HCT116 (cell line): ENCODE measurements at regions not wholly inside any gene's neighbourhood (a gene's known extent, or its start where the extent isn't known, plus 50 kb on each side); places are given as distances from the start of the nearest gene placed in this dataset.

ENCODE experiments used
- ATAC-seq: fragments of 200-7000 bp; cut with Tn5 transposase; 2 replicates; pipeline ENCODE4 v1.9.1; 2020; ENCODE audit warnings: mild to moderate bottlenecking, moderate library complexity
- BruUV-seq: library from RNA; stranded (reverse); fragments of 400-500 nt; replicated peaks from 2 replicates; lab custom pipeline; 2021; lab: Mats Ljungman, UMichigan
- CTCF ChIA-PET: fragments of 300-600 bp; sonication (Branson Sonifier 250); formaldehyde crosslinking; loops from one replicate; lab custom pipeline; 2021; ENCODE audit warnings: antibody characterized with exemption; lab: Charles Lee
- POLR2A ChIA-PET: fragments of 300-600, 350-600 bp; sonication (Branson Sonifier 250); formaldehyde crosslinking; loops from one replicate; lab custom pipeline; 2021; ENCODE audit warnings: antibody characterized with exemption; lab: Charles Lee
- RAD21 ChIA-PET, 2 experiments: fragments of 300-600 bp; sonication (Branson Sonifier 250); formaldehyde crosslinking; loops; one replicate each; lab custom pipeline; 2023; ENCODE audit warnings: low total read pairs in 2 of 2; ENCODE audit not compliant: uncharacterized antibody in 2 of 2, unreplicated experiment in 2 of 2, low non-redundant PET in 1 of 2; lab: Charles Lee
- DNase-seq: peaks from one replicate; pipeline ENCODE4 v3.0.0-alpha.2; 2010; ENCODE audit warnings: low read depth, low spot score
- H2AFZ ChIP-seq: fragments of 200-600 bp; shearing (Covaris generic), sonication (generic); 2 replicates; pipeline ENCODE4 v1.6.1; 2017; ENCODE audit warnings: low read depth, mixed run types, mixed read lengths, antibody characterized with exemption, low read length; ENCODE audit not compliant: poor library complexity, severe bottlenecking
- H3K27ac ChIP-seq: 2 replicates; pipeline ENCODE4 v1.5.1; 2012; ENCODE audit warnings: low read depth, low read length
- H3K27me3 ChIP-seq: fragments of 200-600 bp; sonication (generic); 2 replicates; pipeline ENCODE4 v1.6.1; 2016; ENCODE audit warnings: mixed run types, low read length, mixed read lengths; ENCODE audit not compliant: insufficient read depth
- H3K36me3 ChIP-seq, 2 experiments: fragments of 200-500 bp in 1 of 2; fragments of 200-600 bp in 1 of 2; sonication (Bioruptor generic) in 1 of 2; sonication (generic) in 1 of 2; 2 replicates each; pipeline versions ENCODE4 v1.5.1 to v1.6.1; 2014 to 2016; ENCODE audit warnings: low read length in 2 of 2, inconsistent platforms in 1 of 2, mixed read lengths in 1 of 2, mixed run types in 1 of 2; ENCODE audit not compliant: insufficient read depth in 2 of 2, control insufficient read depth in 1 of 2
- H3K4me1 ChIP-seq, 2 experiments: fragments of 200-600 bp in 1 of 2; sonication (generic) in 1 of 2; 2 replicates each; pipeline versions ENCODE4 v1.5.1 to v1.6.1; 2012 to 2017; ENCODE audit warnings: low read length in 2 of 2, inconsistent platforms in 1 of 2, mild to moderate bottlenecking in 1 of 2, mixed read lengths in 1 of 2, mixed run types in 1 of 2, moderate library complexity in 1 of 2; ENCODE audit not compliant: insufficient read depth in 2 of 2, control insufficient read depth in 1 of 2
- H3K4me2 ChIP-seq: fragments of 200-600 bp; sonication (generic); 2 replicates; pipeline ENCODE4 v1.6.1; 2017; ENCODE audit warnings: mixed run types, low read length, mixed read lengths
- H3K4me3 ChIP-seq, 2 experiments: fragments of 200-600 bp in 1 of 2; sonication (generic) in 1 of 2; replicated peaks in 1 of 2; 2 replicates each; pipeline ENCODE4 v1.5.1; 2011 to 2016; ENCODE audit warnings: low read length in 2 of 2, control low read depth in 1 of 2, low read depth in 1 of 2, mild to moderate bottlenecking in 1 of 2, mixed read lengths in 1 of 2, mixed run types in 1 of 2
- H3K79me2 ChIP-seq: fragments of 200-600 bp; sonication (generic); 2 replicates; pipeline ENCODE4 v1.6.1; 2017; ENCODE audit warnings: mild to moderate bottlenecking, mixed run types, low read length, moderate library complexity, mixed read lengths; ENCODE audit not compliant: insufficient read depth
- H3K9ac ChIP-seq: fragments of 200-600 bp; sonication (generic); 2 replicates; pipeline ENCODE4 v1.6.1; 2016; ENCODE audit warnings: low read length, mixed read lengths
- H3K9me2 ChIP-seq: fragments of 200-600 bp; sonication (generic), shearing (Covaris generic); 2 replicates; pipeline ENCODE4 v1.6.1; 2017; ENCODE audit warnings: mixed run types, mild to moderate bottlenecking, moderate library complexity; ENCODE audit not compliant: insufficient read depth
- H3K9me3 ChIP-seq, 2 experiments: fragments of 200-500 bp in 1 of 2; fragments of 200-600 bp in 1 of 2; sonication (Bioruptor generic) in 1 of 2; sonication (generic) in 1 of 2; 2 replicates each; pipeline ENCODE4 v1.6.1; 2014 to 2017; ENCODE audit warnings: low read length in 2 of 2, mixed read lengths in 2 of 2, inconsistent platforms in 1 of 2, low read depth in 1 of 2, mild to moderate bottlenecking in 1 of 2, mixed run types in 1 of 2, moderate library complexity in 1 of 2; ENCODE audit not compliant: control insufficient read depth in 1 of 2, insufficient read depth in 1 of 2
- H4K20me1 ChIP-seq: fragments of 200-600 bp; sonication (generic), shearing (Covaris generic); 2 replicates; pipeline ENCODE4 v1.6.1; 2017; ENCODE audit warnings: mixed run types, mild to moderate bottlenecking, moderate library complexity; ENCODE audit not compliant: insufficient read depth
- CBX3 ChIP-seq: IDR thresholded peaks from 2 replicates; pipeline ENCODE4 v1.6.1; 2012; ENCODE audit warnings: low read depth
- CEBPB ChIP-seq: IDR thresholded peaks from 2 replicates; pipeline ENCODE4 v1.6.1; 2012; ENCODE audit warnings: low read depth
- EGR1 ChIP-seq: IDR thresholded peaks from 2 replicates; pipeline ENCODE4 v1.6.1; 2012; ENCODE audit warnings: low read depth
- ELF1 ChIP-seq: IDR thresholded peaks from 2 replicates; pipeline ENCODE4 v1.6.1; 2012; ENCODE audit warnings: low read depth, borderline replicate concordance
- EZH2phosphoT487 ChIP-seq: fragments of 200-600 bp; IDR thresholded peaks from 2 replicates; pipeline ENCODE4 v1.6.1; 2018; ENCODE audit warnings: antibody characterized with exemption, borderline replicate concordance
- FOSL1 ChIP-seq: IDR thresholded peaks from 2 replicates; pipeline ENCODE4 v1.6.1; 2012; ENCODE audit warnings: low read depth
- JUND ChIP-seq: IDR thresholded peaks from 2 replicates; pipeline ENCODE4 v1.6.1; 2012
- POLR2A ChIP-seq: IDR thresholded peaks from 2 replicates; pipeline ENCODE4 v1.7.0; 2011; ENCODE audit warnings: borderline replicate concordance; ENCODE audit not compliant: insufficient read depth, insufficient read length; ENCODE audit errors: extremely low read depth
- RAD21 ChIP-seq: IDR thresholded peaks from 2 replicates; pipeline ENCODE4 v1.6.1; 2012; ENCODE audit warnings: low read depth, mild to moderate bottlenecking
- SIN3A ChIP-seq: IDR thresholded peaks from 2 replicates; pipeline ENCODE4 v1.6.1; 2012; ENCODE audit warnings: low read depth
- SP1 ChIP-seq: IDR thresholded peaks from 2 replicates; pipeline ENCODE4 v1.6.1; 2012; ENCODE audit warnings: low read depth
- SRF ChIP-seq: IDR thresholded peaks from 2 replicates; pipeline ENCODE4 v1.6.1; 2012; ENCODE audit warnings: low read depth
- TCF7L2 ChIP-seq: IDR thresholded peaks from 2 replicates; pipeline ENCODE4 v1.7.0; 2011; ENCODE audit warnings: borderline replicate concordance, inconsistent platforms; ENCODE audit not compliant: insufficient read depth, insufficient read length; ENCODE audit errors: extremely low read depth
- YY1 ChIP-seq: IDR thresholded peaks from 2 replicates; pipeline ENCODE4 v1.6.1; 2011; ENCODE audit warnings: low read length, low read depth, moderate library complexity, mild to moderate bottlenecking; ENCODE audit not compliant: insufficient replicate concordance; ENCODE audit errors: extremely low read depth
- ZFX ChIP-seq: fragments of 450-650 bp; IDR thresholded peaks from 2 replicates; pipeline ENCODE4 v1.6.1; 2017
- ZNF274 ChIP-seq: fragments of 200-500 bp; sonication (Bioruptor generic); IDR thresholded peaks from 2 replicates; pipeline ENCODE4 v1.6.1; 2014; ENCODE audit warnings: mild to moderate bottlenecking, low read depth, low read length, inconsistent platforms
- intact Hi-C: fragments of 100-400 bp; cut with micrococcal nuclease; formaldehyde crosslinking; loops from 2 replicates; pipeline ENCODE4 v1.10.0; 2022
- TF ChIP-seq, protein P1 (sequence below): IDR thresholded peaks from 2 replicates; pipeline ENCODE4 v1.6.1; 2012
- TF ChIP-seq, protein P2 (sequence below), 3 experiments: fragments of 200-600 bp in 1 of 3; sonication (generic) in 1 of 3; IDR thresholded peaks in 2 of 3; conservative IDR thresholded peaks in 1 of 3; 2 replicates each; pipeline ENCODE4 v1.5.1; 2012 to 2017; ENCODE audit warnings: low read depth in 2 of 3, low read length in 2 of 3, antibody characterized with exemption in 1 of 3, borderline replicate concordance in 1 of 3, control low read depth in 1 of 3, mild to moderate bottlenecking in 1 of 3, mixed read lengths in 1 of 3, mixed run types in 1 of 3, moderate library complexity in 1 of 3; ENCODE audit not compliant: insufficient read depth in 1 of 3
- TF ChIP-seq, protein P3 (sequence below): IDR thresholded peaks from 2 replicates; pipeline ENCODE4 v1.6.1; 2012
- TF ChIP-seq, protein P4 (sequence below): IDR thresholded peaks from 2 replicates; pipeline ENCODE4 v1.6.1; 2012; ENCODE audit warnings: low read depth

DNA sequence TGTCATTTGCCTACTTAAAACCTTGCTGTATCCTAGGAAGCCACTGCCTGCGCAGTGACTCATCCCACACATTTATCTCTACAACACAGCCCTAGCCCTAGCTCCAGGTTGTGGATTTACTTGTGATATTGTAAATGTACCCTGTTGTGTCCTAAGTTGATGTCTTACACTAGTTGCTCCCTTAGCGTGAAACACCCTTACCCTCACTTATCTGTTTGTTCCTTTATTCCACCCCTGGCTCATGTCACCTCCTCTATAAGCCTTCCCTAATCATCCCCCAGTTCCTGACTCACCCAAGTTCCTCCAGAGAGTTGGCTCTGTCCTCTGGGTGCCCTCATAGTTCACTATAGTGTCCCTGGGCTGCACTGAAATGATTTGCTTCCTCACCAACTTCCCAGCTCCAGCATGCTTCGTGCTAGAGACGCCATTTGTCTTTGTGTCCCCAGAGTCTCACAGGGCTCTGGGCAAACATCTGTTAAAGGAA, 431.8 kb upstream of the FAT3 start:
- ChIA-PET CTCF (no interaction called here), POLR2A (no interaction called here), RAD21 (no interaction called here)
- Histone ChIP-seq H3K9me2 (no peaks in the 10 kb centered on the region), H3K27me3 (no peaks in the 10 kb centered on the region), H2AFZ (no peak overlapping the region), H3K9me3 (peaks cover 15 to 17% of the 10 kb centered on the region in 2 experiments; a peak in 2 of 4 replicates), H3K9ac (no peak overlapping the region), H3K4me3 (no peak overlapping the region), H4K20me1 (no peaks in the 10 kb centered on the region), H3K36me3 (no peaks in the 10 kb centered on the region), H3K79me2 (no peaks in the 10 kb centered on the region), H3K4me2 (no peak overlapping the region), H3K27ac (no peak overlapping the region), H3K4me1 (no peaks in the 10 kb centered on the region)
- intact Hi-C loops, result no loop called here
- BruUV-seq, result no TSS peak
- DNase-seq (no peak), ATAC-seq (no peak)
- TF ChIP-seq CBX3 (no peak), ZFX (no peak), JUND (no peak), EGR1 (no peak), SRF (no peak), CEBPB (no peak), POLR2A (no peak), EZH2phosphoT487 (no peak), RAD21 (no peak), TCF7L2 (no peak), ZNF274 (no peak), SIN3A (no peak), FOSL1 (no peak), SP1 (no peak), YY1 (no peak), ELF1 (no peak)
- TF ChIP-seq, protein P1, sequence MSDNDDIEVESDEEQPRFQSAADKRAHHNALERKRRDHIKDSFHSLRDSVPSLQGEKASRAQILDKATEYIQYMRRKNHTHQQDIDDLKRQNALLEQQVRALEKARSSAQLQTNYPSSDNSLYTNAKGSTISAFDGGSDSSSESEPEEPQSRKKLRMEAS, result no peak
- TF ChIP-seq, protein P2, sequence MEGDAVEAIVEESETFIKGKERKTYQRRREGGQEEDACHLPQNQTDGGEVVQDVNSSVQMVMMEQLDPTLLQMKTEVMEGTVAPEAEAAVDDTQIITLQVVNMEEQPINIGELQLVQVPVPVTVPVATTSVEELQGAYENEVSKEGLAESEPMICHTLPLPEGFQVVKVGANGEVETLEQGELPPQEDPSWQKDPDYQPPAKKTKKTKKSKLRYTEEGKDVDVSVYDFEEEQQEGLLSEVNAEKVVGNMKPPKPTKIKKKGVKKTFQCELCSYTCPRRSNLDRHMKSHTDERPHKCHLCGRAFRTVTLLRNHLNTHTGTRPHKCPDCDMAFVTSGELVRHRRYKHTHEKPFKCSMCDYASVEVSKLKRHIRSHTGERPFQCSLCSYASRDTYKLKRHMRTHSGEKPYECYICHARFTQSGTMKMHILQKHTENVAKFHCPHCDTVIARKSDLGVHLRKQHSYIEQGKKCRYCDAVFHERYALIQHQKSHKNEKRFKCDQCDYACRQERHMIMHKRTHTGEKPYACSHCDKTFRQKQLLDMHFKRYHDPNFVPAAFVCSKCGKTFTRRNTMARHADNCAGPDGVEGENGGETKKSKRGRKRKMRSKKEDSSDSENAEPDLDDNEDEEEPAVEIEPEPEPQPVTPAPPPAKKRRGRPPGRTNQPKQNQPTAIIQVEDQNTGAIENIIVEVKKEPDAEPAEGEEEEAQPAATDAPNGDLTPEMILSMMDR (IDR thresholded peaks at IDR 0.05 in 2 of 3, conservative IDR thresholded peaks at IDR 0.05 in 1 of 3; ENCODE audit: borderline replicate concordance in 1 of 3, insufficient read depth in 1 of 3, low read depth in 2 of 3, low read length in 2 of 3), result no peak
- TF ChIP-seq, protein P3, sequence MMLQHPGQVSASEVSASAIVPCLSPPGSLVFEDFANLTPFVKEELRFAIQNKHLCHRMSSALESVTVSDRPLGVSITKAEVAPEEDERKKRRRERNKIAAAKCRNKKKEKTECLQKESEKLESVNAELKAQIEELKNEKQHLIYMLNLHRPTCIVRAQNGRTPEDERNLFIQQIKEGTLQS, result no peak
- TF ChIP-seq, protein P4, sequence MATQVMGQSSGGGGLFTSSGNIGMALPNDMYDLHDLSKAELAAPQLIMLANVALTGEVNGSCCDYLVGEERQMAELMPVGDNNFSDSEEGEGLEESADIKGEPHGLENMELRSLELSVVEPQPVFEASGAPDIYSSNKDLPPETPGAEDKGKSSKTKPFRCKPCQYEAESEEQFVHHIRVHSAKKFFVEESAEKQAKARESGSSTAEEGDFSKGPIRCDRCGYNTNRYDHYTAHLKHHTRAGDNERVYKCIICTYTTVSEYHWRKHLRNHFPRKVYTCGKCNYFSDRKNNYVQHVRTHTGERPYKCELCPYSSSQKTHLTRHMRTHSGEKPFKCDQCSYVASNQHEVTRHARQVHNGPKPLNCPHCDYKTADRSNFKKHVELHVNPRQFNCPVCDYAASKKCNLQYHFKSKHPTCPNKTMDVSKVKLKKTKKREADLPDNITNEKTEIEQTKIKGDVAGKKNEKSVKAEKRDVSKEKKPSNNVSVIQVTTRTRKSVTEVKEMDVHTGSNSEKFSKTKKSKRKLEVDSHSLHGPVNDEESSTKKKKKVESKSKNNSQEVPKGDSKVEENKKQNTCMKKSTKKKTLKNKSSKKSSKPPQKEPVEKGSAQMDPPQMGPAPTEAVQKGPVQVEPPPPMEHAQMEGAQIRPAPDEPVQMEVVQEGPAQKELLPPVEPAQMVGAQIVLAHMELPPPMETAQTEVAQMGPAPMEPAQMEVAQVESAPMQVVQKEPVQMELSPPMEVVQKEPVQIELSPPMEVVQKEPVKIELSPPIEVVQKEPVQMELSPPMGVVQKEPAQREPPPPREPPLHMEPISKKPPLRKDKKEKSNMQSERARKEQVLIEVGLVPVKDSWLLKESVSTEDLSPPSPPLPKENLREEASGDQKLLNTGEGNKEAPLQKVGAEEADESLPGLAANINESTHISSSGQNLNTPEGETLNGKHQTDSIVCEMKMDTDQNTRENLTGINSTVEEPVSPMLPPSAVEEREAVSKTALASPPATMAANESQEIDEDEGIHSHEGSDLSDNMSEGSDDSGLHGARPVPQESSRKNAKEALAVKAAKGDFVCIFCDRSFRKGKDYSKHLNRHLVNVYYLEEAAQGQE, result no peak
